Brain microvascular endothelial cell (primary cell): ENCODE measurements at regions not wholly inside any gene's neighbourhood (a gene's known extent, or its start where the extent isn't known, plus 50 kb on each side); places are given as distances from the start of the nearest gene placed in this dataset.

Source experiments
- DNase-seq: peaks from one replicate; pipeline ENCODE4 v3.0.0-alpha.2; 2020
- H3K27ac ChIP-seq: fragments of 250-450 bp; sonication (Bioruptor Pico); 2 replicates; pipeline ENCODE4 v1.5.1; 2020; ENCODE audit warnings: mild to moderate bottlenecking, moderate library complexity
- H3K27me3 ChIP-seq: fragments of 250-450 bp; sonication (Bioruptor Pico); replicated peaks from 2 replicates; pipeline ENCODE4 v1.5.1; 2020; ENCODE audit warnings: mild to moderate bottlenecking
- H3K36me3 ChIP-seq: fragments of 250-450 bp; sonication (Bioruptor Pico); replicated peaks from 2 replicates; pipeline ENCODE4 v1.5.1; 2020; ENCODE audit warnings: mild to moderate bottlenecking
- H3K4me3 ChIP-seq: 2 replicates; pipeline ENCODE4 v1.5.1; 2011; ENCODE audit warnings: low read depth, mild to moderate bottlenecking, control low read depth, low read length, moderate library complexity
- CTCF ChIP-seq: IDR thresholded peaks from 2 replicates; pipeline ENCODE4 v1.5.1; 2011; ENCODE audit warnings: low read depth, mild to moderate bottlenecking, moderate library complexity, low read length, control low read depth, inconsistent platforms; ENCODE audit errors: missing control alignments
- in situ Hi-C: cut with HindIII; loops from 2 replicates; pipeline ENCODE4 v1.10.0; 2017; ENCODE audit warnings: low sequenced_read_pairs, low pct_ligation_motif_present

GRCh38 chr12:92452763-92453162 is 250.0 kb upstream of the PLEKHG7 start:
- in situ Hi-C loops: no loop called here
- H3K27me3 ChIP-seq: no peaks in the 10 kb centered on the region
- no peak for TF ChIP-seq CTCF
- no peaks in the 10 kb centered on the region for H3K36me3 ChIP-seq
- H3K4me3 ChIP-seq: no peak overlapping the region
- DNase-seq: no peak
- no peak overlapping the region for H3K27ac ChIP-seq

DNA sequence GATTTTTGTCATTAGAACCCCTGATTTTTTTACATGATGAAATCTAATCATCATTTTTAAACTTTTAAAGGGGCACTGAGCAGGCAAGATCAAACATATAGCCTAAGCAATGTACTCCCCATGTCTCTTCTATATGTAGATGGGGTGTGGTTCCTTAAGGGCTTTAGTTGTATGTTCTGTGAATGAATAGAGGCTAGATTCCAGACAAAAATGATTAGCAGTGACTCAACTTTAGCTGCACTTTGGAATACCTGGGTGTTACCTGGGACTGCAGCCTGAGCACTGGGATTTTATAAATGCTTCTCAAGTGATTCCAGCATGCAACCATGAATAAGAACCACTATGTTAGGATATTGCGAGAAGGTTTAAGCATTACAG is 256.7 kb upstream of the PLEKHG7 start:
- no peak for DNase-seq
- Histone ChIP-seq H3K36me3 (no peaks in the 10 kb centered on the region), H3K27ac (no peak overlapping the region), H3K27me3 (no peaks in the 10 kb centered on the region), H3K4me3 (no peak overlapping the region)
- no peak for TF ChIP-seq CTCF
- in situ Hi-C loops: no loop called here

DNA sequence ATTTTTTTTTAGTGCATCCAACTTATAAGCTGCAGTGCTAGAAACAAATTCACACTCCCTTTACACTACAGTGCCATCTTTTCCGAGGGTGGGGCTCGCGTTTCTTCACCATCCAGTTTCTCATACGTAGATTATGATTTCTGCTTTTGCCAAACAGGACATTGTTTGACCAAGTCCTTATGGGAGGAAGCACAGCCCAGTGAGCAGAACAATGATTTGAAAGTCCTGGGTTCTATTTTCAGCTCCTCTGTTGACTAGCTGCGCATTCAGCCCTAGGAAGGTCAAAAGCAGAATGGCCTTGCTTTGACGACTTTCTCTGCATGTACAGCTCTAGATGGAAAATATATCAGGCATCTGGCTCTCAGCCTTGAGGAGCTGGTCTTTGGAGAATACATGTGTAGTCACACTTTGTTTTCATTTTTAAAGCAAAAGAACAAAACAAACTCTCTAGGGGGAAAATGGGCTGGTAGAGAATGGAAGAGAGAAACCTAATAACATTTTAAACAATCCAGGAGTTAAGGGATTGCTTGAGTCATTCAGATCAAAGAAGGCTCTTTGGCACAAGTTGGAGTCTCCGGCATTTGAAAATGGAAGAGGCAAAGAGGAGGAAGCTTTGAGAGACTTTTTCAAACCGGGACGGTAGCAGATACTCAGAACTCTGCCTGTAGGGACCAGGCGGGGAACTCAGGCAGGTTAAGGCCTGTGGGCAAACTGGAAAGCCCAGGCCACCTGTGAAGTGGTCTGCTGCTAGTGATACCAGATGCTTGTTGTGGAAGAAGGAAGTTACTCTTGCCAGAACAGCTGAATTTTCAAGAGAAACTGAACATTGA is 257.3 kb upstream of the PLEKHG7 start:
- H3K27ac ChIP-seq: no peak overlapping the region
- no peaks in the 10 kb centered on the region for H3K27me3 ChIP-seq
- no peak for DNase-seq
- H3K36me3 ChIP-seq: no peaks in the 10 kb centered on the region
- in situ Hi-C loops: no loop called here
- TF ChIP-seq CTCF: no peak
- no peak overlapping the region for H3K4me3 ChIP-seq

- Histone ChIP-seq H3K36me3 (no peaks in the 10 kb centered on the region), H3K27me3 (no peaks in the 10 kb centered on the region), H3K27ac (no peak overlapping the region), H3K4me3 (no peak overlapping the region)
- in situ Hi-C loops: no loop called here
- TF ChIP-seq CTCF: no peak
- DNase-seq: no peak
Observed at GRCh38 chr12:92444763-92445162, 258.0 kb upstream of the PLEKHG7 start.

DNA sequence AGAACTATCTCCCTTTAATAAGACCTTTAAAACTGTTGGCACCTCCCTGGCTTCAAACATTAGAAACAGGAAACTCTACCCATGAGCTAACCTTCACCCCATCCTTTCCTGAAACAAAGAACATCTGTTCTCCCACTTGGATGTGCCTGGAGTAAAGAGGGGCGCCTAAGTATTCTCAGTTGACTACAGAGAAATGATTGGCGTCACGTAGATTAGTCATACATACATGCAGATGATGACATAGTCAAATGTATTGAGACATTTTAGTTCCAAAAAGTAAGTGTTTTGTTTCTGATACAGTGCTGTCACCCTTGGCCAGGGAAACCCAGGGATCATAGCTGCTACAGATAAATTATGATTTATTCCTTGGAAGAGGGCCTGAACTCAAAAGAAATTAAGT is 260.0 kb upstream of the PLEKHG7 start:
- H3K4me3 ChIP-seq: no peak overlapping the region
- H3K27me3 ChIP-seq: no peaks in the 10 kb centered on the region
- no peak for DNase-seq
- no peak overlapping the region for H3K27ac ChIP-seq
- in situ Hi-C loops: no loop called here
- H3K36me3 ChIP-seq: no peaks in the 10 kb centered on the region
- TF ChIP-seq CTCF: no peak

DNA sequence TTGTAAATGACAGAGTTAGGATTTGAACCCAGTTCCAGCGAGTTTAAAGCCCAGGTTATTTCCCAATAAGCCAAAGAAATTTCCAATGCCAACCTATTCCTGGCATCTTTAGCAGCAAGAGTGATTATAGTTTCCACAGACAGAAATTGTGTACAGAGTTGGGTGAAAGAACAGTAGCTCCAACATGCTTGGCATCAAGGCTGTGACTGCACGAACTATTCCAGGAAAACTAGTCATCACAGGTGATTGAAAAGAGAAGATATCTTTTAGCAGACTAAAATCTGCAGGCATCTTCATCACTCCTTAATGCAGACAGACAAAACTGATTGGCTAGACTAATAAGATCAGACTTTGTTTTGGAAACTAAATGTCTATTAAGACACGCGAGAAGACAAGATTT is 262.7 kb upstream of the PLEKHG7 start:
- Histone ChIP-seq H3K27ac (no peak overlapping the region), H3K27me3 (no peaks in the 10 kb centered on the region), H3K4me3 (no peak overlapping the region), H3K36me3 (no peaks in the 10 kb centered on the region)
- TF ChIP-seq CTCF: no peak
- in situ Hi-C loops: no loop called here
- DNase-seq: no peak
